ENCODE measurements at regions not wholly inside any gene's neighbourhood (a gene's known extent, or its start where the extent isn't known, plus 50 kb on each side); places are given as distances from the start of the nearest gene placed in this dataset.

DNA sequence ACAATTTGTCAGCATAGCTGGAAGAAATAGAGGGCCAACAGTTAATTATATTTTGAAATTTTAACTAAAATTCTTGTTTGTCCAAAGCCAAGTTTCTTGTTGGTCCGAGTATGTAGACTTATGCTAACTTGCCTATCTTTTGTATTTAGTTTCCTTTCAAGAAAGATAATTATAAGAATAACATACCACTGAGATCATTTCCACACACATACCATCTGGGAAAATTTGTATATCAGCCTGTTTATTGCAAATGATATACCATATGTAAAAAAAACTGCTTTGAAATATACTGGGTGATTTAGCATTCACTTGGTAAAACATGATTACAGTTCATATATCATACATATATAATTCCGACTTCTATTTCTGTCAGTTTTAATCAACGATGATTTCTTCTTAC is 84.7 kb upstream of the ANKRD50 start:
- no peak for FAIRE-seq

DNA sequence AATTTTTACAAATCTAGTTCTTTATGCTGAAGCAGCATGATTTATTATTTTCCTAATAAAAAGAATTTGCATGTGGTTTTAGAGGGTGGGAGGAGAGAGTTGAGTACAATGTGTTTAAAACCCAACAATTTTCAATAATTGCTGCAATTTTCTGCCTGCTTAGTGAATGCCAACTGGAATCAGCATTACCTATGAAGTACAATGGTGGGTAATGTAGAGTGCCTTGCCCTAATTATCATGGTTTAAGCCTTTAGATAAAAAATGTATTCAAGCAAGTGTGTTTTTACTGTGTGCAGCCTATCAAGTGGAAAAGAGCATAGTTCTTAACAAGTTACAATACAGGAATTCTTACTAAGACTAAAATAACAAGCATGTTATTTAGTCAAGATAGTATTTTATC is 77.9 kb upstream of the ANKRD50 start:
- no peak for FAIRE-seq

GRCh38 chr4:124786634-124787033 is 74.1 kb upstream of the ANKRD50 start:
- FAIRE-seq, result no peak

GRCh38 chr4:124785645-124786044 is 73.1 kb upstream of the ANKRD50 start:
- FAIRE-seq, result no peak

GRCh38 chr4:124783847-124784246 is 71.3 kb upstream of the ANKRD50 start:
- no peak for FAIRE-seq

GRCh38 chr4:124777007-124777406 is 64.5 kb upstream of the ANKRD50 start:
- FAIRE-seq, result no peak

- FAIRE-seq, result no peak
These were observed 56.2 kb upstream of the ANKRD50 start for GRCh38 chr4:124768596-124769365.

DNA sequence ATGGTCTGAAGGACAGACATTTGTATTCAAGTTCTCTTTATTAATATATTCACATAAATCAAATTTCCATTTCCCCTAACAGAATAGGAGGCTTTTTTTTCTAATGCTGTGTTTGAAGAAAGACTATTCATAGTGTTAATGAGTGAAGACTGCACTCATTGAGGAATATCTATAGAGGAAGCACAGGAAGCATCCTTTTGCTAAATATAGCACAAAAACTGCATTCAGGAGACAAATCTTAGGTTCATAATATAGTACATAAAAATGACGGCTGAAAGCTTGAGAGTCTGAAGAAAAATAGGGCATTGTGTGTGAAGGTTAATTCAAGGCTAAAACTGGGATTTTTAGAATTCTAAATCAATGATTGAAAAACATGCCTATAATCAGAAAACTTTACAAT is 50.4 kb upstream of the ANKRD50 start:
- no peak for FAIRE-seq
